HG03095 (cell line): ENCODE measurements at regions not wholly inside any gene's neighbourhood (a gene's known extent, or its start where the extent isn't known, plus 50 kb on each side); places are given as distances from the start of the nearest gene placed in this dataset.
"Not testable (repeated sequence)": the region's sequence is repeated elsewhere in the genome, so short reads cannot be mapped to it uniquely, and the experiment has no call there.

Experiments used
- ATAC-seq: cut with Tn5 transposase; IDR thresholded peaks from one replicate; pipeline ENCODE4 v1.9.1; 2021; ENCODE audit warnings: moderate library complexity; ENCODE audit not compliant: unreplicated experiment

DNA sequence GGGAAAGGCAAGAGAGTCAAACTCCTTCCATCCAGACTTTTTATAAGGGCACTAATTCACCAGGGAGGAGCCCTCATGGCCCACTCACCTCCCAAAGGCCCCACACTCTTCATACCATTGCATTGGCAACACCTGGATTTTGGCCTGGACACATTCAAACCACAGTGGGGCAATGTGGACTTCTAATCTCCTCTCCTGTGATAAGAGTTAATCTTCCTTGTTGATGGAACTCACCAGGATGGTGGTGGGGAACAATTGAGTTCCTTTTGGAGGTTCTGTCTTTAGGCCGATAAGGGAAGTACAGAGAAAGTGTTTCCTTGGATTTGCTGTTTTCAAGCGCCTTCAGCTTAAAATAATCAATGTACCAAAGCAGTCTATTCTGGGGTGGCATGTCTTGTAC lies 268.7 kb downstream of the CD83 start:
- no peak for ATAC-seq

DNA sequence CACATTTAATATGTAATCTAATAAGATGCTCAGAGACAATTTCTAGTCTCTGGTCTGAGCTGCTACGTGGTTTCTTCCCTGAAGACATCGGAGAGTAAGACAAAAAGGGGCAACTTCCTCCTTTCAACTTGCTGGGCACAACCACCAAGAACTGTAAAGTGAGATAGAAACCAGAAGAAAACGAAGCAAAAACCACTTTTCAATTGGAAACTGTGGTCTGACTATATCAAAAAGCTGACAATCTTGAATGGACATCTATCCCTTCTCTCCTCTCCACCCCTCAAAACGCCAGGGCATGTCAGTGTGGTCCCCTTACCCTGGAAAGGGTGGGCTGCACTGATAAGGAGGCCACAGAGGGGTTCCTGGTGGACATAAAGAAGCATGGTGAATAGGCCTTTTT lies 269.1 kb downstream of the CD83 start:
- no peak for ATAC-seq

DNA sequence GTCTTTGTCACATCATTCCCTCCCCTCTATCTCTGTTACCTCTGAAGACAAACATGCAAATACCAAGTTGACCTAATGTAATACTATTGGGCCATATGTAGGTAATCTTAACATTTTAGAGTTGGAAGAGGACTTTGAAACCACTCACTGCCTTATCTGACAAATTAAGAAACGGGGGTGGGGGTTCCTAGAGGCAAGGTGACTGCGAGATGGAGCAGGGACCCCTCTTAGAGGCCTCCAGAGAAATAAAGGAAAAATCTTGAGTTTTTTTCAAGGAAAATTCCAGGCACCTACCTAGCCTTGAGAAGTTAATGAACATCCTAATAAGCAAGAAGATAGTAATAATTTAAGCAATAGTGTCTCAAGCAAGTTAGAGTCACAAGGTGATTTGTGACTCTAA lies 270.8 kb downstream of the CD83 start:
- ATAC-seq = no peak

DNA sequence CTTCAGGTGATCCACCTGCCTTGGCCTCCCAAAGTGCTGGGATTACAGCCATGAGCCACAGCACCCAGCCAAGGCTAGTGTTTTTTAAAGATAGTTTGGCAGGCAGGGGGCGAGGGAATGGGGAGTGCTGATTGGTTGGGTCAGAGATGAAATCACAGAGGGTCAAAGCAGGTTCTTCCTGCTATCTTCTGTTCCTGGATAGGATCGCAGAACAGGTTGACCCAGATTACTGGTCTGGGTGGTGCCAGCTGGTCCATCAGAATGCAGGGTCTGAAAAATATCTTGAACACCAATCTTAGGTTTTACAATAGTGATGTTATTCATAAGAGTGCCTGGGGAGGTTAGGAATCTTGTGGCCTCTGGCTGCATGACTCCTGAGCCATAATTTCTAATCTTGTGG lies 272.2 kb downstream of the CD83 start:
- ATAC-seq = not testable (repeated sequence)

DNA sequence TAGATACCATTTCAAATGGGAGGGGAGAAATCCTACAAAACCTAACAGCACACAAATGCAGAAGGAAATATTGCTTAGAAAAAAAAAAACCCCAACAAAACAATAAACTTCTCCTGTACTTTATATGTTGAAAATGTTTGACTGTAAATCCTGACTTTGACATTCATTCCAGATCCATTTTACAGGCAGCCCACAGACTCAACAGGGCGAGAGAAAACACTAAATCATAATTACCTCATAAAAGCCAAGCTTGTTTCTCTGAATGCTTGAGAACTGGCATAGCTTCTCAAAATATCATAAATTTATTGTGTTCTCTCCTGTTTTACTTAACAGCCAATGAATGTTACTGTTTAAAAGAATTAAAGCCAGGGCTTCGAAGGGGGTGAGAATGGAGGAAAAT lies 273.2 kb downstream of the CD83 start:
- ATAC-seq = no peak

DNA sequence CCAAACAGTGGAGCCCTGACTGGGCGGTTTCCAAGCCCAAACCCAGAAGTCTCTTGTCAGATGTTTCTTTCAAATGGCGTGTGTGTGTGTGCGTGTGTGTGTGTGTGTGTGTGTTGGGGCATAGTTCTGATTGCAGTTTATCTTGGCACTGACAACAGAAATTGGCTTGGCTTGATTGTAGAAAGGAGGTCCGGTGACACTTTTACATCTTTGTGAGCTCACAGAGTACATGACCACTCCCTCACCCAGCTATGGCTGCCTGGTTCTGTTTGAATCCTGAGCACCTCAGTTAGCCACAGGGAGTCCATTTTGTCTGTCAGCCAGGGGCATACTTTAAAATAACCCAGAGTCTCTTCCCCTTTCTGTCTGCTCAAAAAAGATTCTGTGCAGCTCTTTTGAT lies 276.3 kb downstream of the CD83 start:
- no peak for ATAC-seq

DNA sequence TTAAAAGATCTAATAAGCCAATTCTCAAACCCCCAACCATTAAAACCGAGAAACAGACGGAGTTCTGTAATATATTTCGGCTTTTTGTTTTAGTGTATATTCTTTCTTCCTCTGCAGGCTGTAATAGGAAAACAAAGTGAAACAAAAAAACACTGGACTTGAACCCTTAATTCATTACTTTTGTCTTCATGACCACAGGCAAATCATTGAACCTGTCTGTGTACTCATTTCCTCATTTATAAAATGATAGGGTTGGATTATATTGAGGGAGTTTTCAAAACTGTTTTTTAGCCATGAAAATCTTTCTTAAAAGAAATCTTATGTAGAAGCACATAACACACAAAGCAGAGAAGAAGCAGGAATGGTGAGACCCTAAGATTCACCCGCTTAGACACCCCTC lies 278.8 kb downstream of the CD83 start:
- no peak for ATAC-seq

DNA sequence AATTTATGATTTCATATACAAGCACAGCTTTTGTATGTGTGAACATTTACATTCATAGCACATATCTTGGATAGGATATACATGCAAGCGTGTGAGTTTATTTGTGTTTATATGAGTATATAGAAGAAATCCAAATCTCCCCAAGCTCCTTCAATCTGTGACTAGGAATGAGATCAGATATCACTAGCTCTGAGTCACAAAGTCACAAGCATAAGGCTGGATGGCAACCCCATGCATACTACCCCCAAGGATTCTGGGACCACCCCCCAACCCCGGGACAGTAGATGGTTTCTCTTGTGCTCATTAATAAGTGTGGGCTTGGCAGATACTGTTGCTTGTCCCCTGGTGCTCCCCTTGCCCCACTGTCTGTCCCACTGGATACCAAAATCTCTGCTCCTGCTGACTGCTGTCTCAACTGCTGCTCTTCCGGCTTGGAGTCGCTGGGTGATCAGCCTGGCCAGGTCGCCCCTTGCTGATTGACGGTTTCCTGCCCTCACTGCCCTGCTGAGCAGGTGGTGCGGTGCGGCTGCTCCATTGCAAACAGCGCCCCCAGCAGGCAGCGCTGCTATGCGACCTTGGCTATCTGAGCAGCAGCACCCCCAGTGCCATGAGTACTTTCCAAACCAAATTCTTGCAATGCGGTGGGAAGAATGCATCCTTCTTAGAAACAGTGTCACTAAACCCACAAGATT lies 279.4 kb downstream of the CD83 start:
- ATAC-seq = no peak

DNA sequence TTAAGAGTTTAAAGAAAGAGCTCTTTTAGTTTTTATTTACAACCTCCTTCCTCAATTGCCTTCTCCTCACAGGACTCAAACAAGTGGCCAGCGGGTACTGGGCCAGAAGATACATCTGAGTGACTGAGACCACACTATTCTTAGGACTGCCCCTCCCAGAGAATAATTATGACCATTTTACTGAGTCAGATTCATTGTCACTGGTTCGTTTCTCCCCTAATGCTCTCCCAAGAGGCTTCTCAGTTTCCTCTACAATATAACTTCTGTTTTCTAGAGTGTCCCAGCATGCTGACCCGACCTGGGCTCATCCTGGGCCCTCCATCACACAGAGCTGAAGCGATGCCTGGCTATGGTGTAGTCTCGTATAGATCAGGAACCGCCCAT lies 279.9 kb downstream of the CD83 start:
- ATAC-seq = no peak

DNA sequence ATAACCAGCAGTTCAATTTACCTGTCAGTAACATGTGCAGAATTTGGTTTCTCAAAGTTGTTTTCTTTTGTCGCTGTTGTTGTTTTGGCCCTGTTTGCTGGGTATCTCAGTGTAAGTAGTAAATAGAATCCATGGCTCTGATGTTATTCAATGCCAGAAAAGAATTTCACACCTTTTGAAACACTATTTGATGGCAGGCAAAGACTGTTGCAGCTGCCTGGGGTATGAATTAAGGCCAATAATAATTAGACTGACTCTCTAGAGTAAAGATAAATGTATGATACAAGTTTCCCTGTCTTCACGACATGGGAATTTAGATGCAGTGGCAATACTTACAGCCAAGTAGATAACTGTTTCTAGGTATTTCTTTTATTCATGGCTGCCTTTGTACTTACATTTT lies 281.4 kb downstream of the CD83 start:
- no peak for ATAC-seq

DNA sequence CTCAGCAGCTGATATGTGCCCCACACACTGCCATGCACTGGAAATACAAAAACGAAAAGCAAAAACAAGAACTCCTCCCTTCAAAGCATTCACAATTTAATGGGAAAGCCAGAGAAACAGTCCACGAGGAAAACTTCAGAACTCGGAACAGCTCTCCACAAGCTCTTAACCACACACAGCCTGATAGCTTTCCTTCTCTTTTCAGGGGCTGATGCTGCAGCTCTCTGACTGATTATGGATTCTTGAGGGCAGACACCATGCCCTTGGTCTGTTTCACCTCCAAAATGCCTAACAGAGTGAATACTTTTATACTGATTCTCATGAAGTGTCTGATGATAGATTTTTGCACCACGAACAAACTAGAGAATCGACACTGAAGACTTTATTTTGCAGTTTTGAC lies 282.1 kb downstream of the CD83 start:
- no peak for ATAC-seq

DNA sequence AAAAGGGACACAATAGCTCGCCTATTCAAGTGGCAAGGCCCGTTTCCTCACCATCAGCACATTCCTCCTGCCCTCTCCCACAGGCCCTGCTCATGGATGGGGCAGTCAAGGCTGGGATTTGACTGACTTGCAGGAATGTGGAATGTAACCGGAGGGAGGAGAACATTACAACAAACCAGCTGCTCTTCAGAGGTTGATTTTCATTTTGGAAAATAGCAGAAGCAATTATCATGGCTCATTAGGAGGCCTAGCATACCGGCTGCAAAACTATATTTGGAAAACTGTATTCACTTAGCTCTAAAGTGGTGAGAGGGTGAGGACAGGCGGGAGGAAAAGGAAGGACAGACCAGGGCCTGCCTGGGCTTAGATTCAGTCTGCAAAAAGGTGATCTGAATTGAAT lies 283.7 kb downstream of the CD83 start:
- no peak for ATAC-seq

DNA sequence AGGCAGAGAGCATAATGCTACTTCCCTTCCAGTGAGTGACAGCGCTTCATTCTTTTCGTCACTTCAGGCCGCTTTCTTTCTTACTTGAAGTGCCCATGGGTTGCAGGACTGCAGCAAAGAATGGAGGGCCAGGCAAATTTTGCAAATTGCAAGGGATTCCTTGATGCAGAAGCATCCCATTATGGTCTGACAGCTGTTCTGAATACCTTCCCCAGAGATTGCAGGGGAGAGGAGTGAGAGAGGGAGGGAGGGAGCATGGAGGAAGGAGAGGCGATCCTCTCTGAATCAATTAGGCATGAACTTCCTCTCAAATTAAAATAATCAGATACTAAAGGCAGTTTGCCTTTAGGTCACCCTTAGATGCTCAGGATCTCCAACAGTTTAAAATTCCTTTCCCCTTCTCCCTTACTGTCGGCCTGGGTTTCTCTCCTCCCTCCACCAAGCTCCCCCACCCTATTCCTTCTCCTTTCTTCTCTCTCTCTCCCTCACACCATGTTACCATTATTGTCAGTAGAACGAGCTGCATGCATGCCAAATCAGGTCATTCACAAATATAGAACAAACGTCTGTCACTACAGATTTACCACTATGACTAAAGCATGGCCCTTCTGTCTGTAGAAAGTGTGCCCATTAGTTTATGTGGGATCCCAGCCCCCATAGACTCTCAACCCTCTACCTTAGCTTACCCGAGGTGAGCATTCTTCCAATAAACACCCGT lies 289.2 kb downstream of the CD83 start:
- no peak for ATAC-seq

DNA sequence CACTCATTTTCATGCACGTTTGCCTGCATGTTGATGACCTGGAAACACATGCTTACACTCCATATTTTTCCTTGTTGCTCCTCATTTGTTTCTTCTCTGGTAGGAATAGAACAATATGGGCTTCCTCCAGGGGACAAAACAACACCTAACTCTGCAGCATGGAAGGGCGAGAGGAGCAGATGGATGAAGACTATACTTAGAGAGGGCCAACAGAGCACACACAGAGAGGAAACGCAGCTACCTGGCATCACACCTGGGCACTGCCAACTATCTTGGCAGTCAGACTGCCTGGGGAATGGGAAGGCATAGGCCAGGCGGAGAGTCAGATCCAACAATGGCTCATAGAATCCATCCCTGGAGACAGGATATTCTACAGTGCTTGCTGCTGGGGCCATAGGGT lies 290.9 kb downstream of the CD83 start:
- no peak for ATAC-seq

DNA sequence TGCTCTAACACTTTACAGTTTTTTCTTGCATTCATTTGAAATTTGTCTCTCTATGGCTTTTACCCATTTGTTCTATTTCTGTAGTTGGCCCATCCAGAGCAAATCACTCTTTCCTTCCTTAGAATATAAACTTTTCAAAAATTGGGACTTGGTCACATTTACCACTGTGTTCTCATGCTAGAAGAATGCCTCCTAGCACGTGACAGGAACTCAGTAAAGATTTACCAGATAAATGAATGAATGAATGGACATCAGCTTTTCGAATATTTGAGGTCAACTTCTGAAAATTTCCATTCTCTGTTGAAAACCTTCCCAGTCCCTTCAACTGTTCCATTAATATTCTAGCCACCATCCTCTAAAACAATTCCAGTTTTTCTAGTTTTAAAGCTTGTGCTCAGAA lies 294.5 kb downstream of the CD83 start:
- ATAC-seq = no peak

DNA sequence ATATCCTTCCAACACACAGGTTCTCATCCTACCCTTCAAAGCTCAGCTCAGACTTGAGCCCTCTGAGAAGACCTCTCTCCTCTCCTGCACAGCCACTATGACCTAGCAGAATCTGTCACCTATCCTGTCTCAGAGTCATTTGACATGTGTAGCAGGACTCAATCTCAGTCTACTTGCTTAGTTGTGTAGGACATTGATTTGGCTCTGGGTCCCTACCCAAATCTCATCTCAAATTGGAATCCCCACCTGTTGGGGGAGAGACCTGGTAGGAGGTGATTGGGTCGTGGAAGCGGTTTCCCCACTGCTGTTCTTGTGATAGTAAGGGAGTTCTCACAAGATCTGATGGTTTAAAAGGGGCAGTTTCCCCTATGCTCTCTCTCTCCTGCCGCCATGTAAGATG lies 297.9 kb downstream of the CD83 start:
- ATAC-seq = no peak

DNA sequence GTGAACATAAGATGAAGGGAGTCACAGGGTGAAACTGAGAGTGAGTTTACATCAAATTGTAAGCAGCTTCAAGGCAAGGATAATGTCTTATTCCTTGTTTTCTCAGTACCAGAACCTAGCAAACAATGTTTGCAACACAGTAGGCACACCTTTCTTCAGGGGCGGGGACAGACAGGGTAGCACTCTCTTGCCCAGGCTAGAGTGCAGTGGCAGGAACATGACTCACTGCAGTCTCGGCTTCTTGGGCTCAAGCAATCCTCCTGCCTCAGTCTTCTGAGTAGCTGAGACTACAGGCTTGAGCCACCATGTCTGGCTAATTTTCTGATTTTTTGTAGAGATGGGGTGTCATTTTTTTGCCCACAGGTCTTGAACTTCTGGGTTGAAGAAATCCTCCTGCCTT lies 299.8 kb downstream of the CD83 start:
- ATAC-seq = no peak

DNA sequence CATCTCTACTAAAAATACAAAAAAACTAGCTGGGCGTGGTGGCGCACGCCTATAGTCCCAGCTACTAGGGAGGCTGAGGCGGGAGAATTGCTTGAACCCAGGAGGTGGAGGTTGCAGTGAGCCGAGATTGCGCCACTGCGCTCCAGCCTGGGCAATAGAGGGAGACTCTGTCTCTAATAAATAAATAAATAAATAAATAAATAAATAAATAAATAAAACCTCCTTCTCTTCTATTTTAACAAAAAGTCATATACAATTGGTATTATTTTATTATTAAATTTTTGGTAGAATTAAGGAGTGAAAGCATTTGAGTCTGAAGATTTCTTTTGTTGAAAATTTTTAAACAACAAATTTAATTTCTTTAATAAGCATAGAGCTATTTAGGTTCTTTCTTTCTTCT lies 301.7 kb downstream of the CD83 start:
- ATAC-seq = not testable (repeated sequence)

DNA sequence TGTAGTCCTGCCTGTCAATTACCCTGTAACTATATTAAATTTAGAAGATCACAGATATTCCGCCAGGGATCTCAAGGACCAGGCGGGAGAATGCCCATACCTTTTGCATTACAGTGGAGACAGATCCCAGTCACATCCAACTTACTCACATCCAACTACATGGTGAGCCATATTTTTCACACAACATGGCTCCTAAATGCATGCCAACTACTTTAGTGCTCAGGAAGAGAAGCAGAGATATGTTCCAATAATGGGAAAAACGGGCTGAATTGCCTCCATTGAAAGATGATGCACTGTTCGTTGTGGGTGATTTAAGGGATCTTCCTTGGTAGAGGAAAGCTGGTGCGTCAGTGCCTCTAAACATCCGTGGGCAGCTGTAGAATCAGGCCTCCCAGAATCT lies 304.5 kb downstream of the CD83 start:
- no peak for ATAC-seq

DNA sequence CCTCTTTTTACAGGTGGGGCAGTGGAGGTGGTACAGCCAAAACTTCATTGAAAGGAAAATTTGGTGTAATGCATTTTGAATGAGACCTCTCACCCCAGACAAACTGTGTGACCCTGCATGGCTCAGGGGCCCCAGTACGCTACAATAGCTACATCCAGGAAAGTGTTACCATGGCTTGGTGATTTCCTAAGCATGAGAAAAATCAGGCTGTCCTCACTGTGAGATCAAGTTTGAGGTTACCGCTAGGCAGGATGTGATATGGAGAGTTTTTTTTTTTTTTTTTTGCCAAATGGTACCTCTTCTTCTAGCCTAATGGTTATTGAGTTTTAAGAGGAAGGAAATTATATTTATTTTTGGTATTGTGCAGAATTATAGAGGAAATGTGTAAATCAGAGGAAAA lies 305.3 kb downstream of the CD83 start:
- no peak for ATAC-seq

DNA sequence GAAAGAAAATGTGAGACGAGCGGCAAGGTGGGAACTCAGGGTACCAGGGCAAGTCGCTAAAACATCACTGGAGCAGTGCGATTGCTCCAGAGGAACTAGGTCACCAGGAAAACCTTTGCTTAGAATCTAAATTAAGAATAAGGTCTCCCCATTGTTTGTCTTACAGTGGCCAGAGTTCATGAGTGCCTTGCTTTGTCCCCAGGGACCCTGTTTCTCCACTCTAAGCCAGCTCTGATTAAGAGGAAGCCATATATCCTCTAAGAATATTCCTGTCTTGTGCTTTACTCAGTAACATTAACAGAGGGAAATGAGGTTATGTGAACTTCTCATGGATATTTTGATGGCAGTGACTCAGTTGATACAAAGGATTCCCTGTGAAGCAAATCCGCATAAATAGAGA lies 305.8 kb downstream of the CD83 start:
- no peak for ATAC-seq

DNA sequence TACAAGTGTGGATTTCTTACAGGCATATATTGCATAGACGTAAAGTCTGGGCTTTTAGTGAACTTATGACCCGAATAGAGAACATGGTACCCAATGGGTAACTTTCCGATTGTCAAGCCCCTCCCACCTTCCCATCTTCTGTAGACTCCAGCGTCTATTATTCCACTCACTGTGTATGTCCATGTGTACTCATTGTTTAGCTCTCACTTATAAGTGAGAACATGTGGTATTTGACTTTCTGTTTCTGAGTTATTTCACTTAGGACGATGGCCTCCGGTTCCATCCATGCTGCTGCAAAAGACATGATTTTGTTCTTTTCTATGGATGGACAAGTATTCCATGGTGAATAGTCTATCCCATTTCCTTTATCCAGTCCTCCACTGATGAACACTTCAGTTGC lies 306.4 kb downstream of the CD83 start:
- ATAC-seq = no peak

DNA sequence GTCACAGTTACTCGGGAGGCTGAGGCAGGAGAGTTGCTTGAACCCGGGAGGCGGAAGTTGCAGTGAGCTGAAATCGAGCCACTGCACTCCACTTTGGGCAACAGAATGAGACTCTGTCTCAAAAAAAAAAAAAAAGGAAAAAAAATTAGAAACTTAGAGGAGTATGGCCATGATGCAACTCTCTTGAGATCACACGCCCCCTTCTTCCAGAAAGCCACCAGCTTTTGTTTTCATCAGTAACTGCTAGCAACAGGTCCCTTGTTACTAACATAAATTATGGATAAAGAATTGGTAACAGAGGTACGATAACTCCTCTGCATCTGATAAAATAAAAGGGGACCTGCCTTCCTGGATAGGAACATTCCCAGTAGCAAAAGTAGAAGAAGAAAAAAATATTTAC lies 308.2 kb downstream of the CD83 start:
- ATAC-seq = no peak
